GM23338 (cell line): ENCODE measurements at regions not wholly inside any gene's neighbourhood (a gene's known extent, or its start where the extent isn't known, plus 50 kb on each side); places are given as distances from the start of the nearest gene placed in this dataset.

Experiments
- ATAC-seq: fragments of 200-7000 bp; cut with Tn5 transposase; 3 replicates; pipeline ENCODE4 v1.9.1; 2020
- DNase-seq: peaks from one replicate; pipeline ENCODE4 v3.0.0-alpha.2; 2015; ENCODE audit warnings: low spot score
- H2AFZ ChIP-seq: fragments of 200-600 bp; sonication (generic); 2 replicates; pipeline ENCODE4 v1.8.0; 2016; ENCODE audit warnings: antibody characterized with exemption, mild to moderate bottlenecking, moderate library complexity
- H3F3A ChIP-seq: fragments of 200-600 bp; sonication (generic); replicated peaks from 2 replicates; pipeline ENCODE4 v1.8.0; 2017; ENCODE audit warnings: antibody characterized with exemption, mixed run types, low read depth
- H3K27ac ChIP-seq: fragments of 200-600 bp; sonication (generic); 2 replicates; pipeline ENCODE4 v1.6.1; 2016; ENCODE audit warnings: low read depth
- H3K27me3 ChIP-seq: fragments of 200-600 bp; sonication (generic); 2 replicates; pipeline ENCODE4 v1.8.0; 2016; ENCODE audit warnings: mild to moderate bottlenecking, mixed run types, moderate library complexity; ENCODE audit not compliant: insufficient read depth
- H3K36me3 ChIP-seq: fragments of 200-600 bp; sonication (generic); 2 replicates; pipeline ENCODE4 v1.8.0; 2016; ENCODE audit warnings: mild to moderate bottlenecking; ENCODE audit not compliant: insufficient read depth
- H3K4me1 ChIP-seq: fragments of 200-600 bp; sonication (generic); 2 replicates; pipeline ENCODE4 v1.8.0; 2016; ENCODE audit warnings: mild to moderate bottlenecking, moderate library complexity; ENCODE audit not compliant: insufficient read depth
- H3K4me2 ChIP-seq: fragments of 200-600 bp; sonication (generic); 2 replicates; pipeline ENCODE4 v1.7.1; 2017; ENCODE audit warnings: mixed run types
- H3K4me3 ChIP-seq: fragments of 200-600 bp; sonication (generic); 2 replicates; pipeline ENCODE4 v1.6.1; 2016; ENCODE audit warnings: mixed run types
- H3K79me2 ChIP-seq: fragments of 200-600 bp; sonication (generic); replicated peaks from 2 replicates; pipeline ENCODE4 v1.8.0; 2017; ENCODE audit warnings: mild to moderate bottlenecking; ENCODE audit not compliant: insufficient read depth
- H3K9me2 ChIP-seq: fragments of 200-600 bp; sonication (generic); 2 replicates; pipeline ENCODE4 v1.8.0; 2017; ENCODE audit not compliant: insufficient read depth
- H4K20me1 ChIP-seq: fragments of 200-600 bp; sonication (generic); replicated peaks from 2 replicates; pipeline ENCODE4 v1.8.0; 2017; ENCODE audit warnings: mild to moderate bottlenecking; ENCODE audit not compliant: insufficient read depth
- H3K27ac Mint-ChIP-seq: 2 replicates; pipeline ENCODE4 v1.8.0; 2020; ENCODE audit warnings: inconsistent platforms, mild to moderate bottlenecking, moderate library complexity, mixed read lengths
- H3K27me3 Mint-ChIP-seq: 3 replicates; pipeline ENCODE4 v1.8.0; 2022; ENCODE audit warnings: low read depth, mild to moderate bottlenecking, moderate library complexity, mixed read lengths, inconsistent platforms; ENCODE audit not compliant: insufficient read depth, poor library complexity
- H3K36me3 Mint-ChIP-seq: 3 replicates; pipeline ENCODE4 v1.8.0; 2021; ENCODE audit warnings: low read depth, mild to moderate bottlenecking, inconsistent platforms, moderate library complexity, mixed read lengths
- H3K4me1 Mint-ChIP-seq: 3 replicates; pipeline ENCODE4 v1.8.0; 2020; ENCODE audit warnings: mild to moderate bottlenecking, inconsistent platforms, mixed read lengths
- H3K4me3 Mint-ChIP-seq: 3 replicates; pipeline ENCODE4 v1.8.0; 2021; ENCODE audit warnings: moderate library complexity, mild to moderate bottlenecking, inconsistent platforms, mixed read lengths
- H3K9me3 Mint-ChIP-seq: 3 replicates; pipeline ENCODE4 v1.8.0; 2020; ENCODE audit warnings: moderate library complexity, mild to moderate bottlenecking, inconsistent platforms, mixed read lengths
- CREB1 ChIP-seq: fragments of 250-450 bp; sonication (Bioruptor Pico); IDR thresholded peaks from 2 replicates; pipeline ENCODE4 v1.5.0; 2020; ENCODE audit warnings: low read depth, mild to moderate bottlenecking, moderate library complexity
- CTCF ChIP-seq, 2 experiments: fragments of 200-600 bp in 1 of 2; sonication (generic) in 1 of 2; conservative IDR thresholded peaks; 2 replicates each; pipeline versions ENCODE4 v1.5.1 to v1.6.1; 2016 to 2017; ENCODE audit warnings: antibody characterized with exemption in 2 of 2, low read depth in 2 of 2, mild to moderate bottlenecking in 2 of 2, moderate library complexity in 1 of 2
- ETS1 ChIP-seq: IDR thresholded peaks from 2 replicates; pipeline ENCODE4 v1.6.1; 2016; ENCODE audit warnings: antibody characterized with exemption
- EZH2 ChIP-seq: fragments of 200-600 bp; sonication (generic); IDR thresholded peaks from one replicate; pipeline ENCODE4 v1.8.0; 2017; ENCODE audit warnings: antibody characterized with exemption, mild to moderate bottlenecking, low read depth; ENCODE audit not compliant: unreplicated experiment
- EZH2phosphoT487 ChIP-seq: fragments of 200-600 bp; sonication (generic); IDR thresholded peaks from one replicate; pipeline ENCODE4 v1.8.1; 2018; ENCODE audit warnings: antibody characterized with exemption; ENCODE audit not compliant: unreplicated experiment
- JUNB ChIP-seq: IDR thresholded peaks from one replicate; pipeline ENCODE4 v1.6.1; 2016; ENCODE audit warnings: antibody characterized with exemption; ENCODE audit not compliant: unreplicated experiment
- NANOG ChIP-seq: IDR thresholded peaks from 2 replicates; pipeline ENCODE4 v1.6.1; 2016; ENCODE audit warnings: antibody characterized with exemption, borderline replicate concordance
- POLR2AphosphoS5 ChIP-seq: IDR thresholded peaks from 2 replicates; pipeline ENCODE4 v1.6.1; 2016; ENCODE audit warnings: antibody characterized with exemption, low read depth
- REST ChIP-seq: IDR thresholded peaks from one replicate; pipeline ENCODE4 v1.6.1; 2018; ENCODE audit warnings: antibody characterized with exemption; ENCODE audit not compliant: unreplicated experiment
- STAT1 ChIP-seq: IDR thresholded peaks from one replicate; pipeline ENCODE4 v1.6.1; 2016; ENCODE audit warnings: antibody characterized with exemption; ENCODE audit not compliant: unreplicated experiment
- ZNF114 ChIP-seq: fragments of 250-450 bp; sonication (Bioruptor Pico); IDR thresholded peaks from 2 replicates; pipeline ENCODE4 v1.5.0; 2020; ENCODE audit warnings: mild to moderate bottlenecking, moderate library complexity
- ZNF331 ChIP-seq: fragments of 250-450 bp; sonication (Bioruptor Pico); IDR thresholded peaks from 2 replicates; pipeline ENCODE4 v1.5.0; 2020; ENCODE audit warnings: low read depth, mild to moderate bottlenecking, moderate library complexity
- ZNF462 ChIP-seq: fragments of 250-450 bp; sonication (Bioruptor Pico); IDR thresholded peaks from 2 replicates; pipeline ENCODE4 v1.5.0; 2020; ENCODE audit warnings: mild to moderate bottlenecking, moderate library complexity

- Histone ChIP-seq H3K4me1 (no peaks in the 10 kb centered on the region), H3K79me2 (no peaks in the 10 kb centered on the region), H3K4me2 (no peak overlapping the region), H3K4me3 (no peak overlapping the region), H3K9me2 (no peaks in the 10 kb centered on the region), H3K27ac (no peak overlapping the region), H3K27me3 (no peaks in the 10 kb centered on the region), H2AFZ (no peak overlapping the region), H3F3A (no peaks in the 10 kb centered on the region), H3K36me3 (no peaks in the 10 kb centered on the region), H4K20me1 (no peaks in the 10 kb centered on the region)
- Mint-ChIP-seq H3K27me3 (peaks cover 16% of the 10 kb centered on the region), H3K27ac (no peak overlapping the region), H3K9me3 (no peaks in the 10 kb centered on the region), H3K36me3 (no peaks in the 10 kb centered on the region), H3K4me1 (peaks cover 8% of the 10 kb centered on the region), H3K4me3 (no peak overlapping the region)
- no peak for ATAC-seq
- no peak for TF ChIP-seq ZNF462
- TF ChIP-seq CTCF (conservative IDR thresholded peaks at IDR 0.05; ENCODE audit: low read depth in 2 of 2), result no peak
- no peak for TF ChIP-seq EZH2phosphoT487
- TF ChIP-seq ZNF331 (CRISPR knock-in tag), result no peak
- no peak for TF ChIP-seq REST
- TF ChIP-seq ETS1, result no peak
- TF ChIP-seq CREB1 (CRISPR knock-in tag), result no peak
- TF ChIP-seq JUNB, result no peak
- no peak for TF ChIP-seq ZNF114
- TF ChIP-seq NANOG, result no peak
- TF ChIP-seq POLR2AphosphoS5, result no peak
- no peak for TF ChIP-seq STAT1
- TF ChIP-seq EZH2, result no peak
- no peak for DNase-seq
These were observed 155.2 kb upstream of the PTPN1 start for GRCh38 chr20:50354721-50355589.
